Spleen (tissue), 7 donors: ENCODE measurements at regions not wholly inside any gene's neighbourhood (a gene's known extent, or its start where the extent isn't known, plus 50 kb on each side); places are given as distances from the start of the nearest gene placed in this dataset.

Experiments used
- CTCF ChIP-seq, 11 experiments: fragments of 200-600 bp in 7 of 11; fragments of 450-650 bp in 4 of 11; sonication (generic) in 4 of 11; IDR thresholded peaks in 8 of 11; conservative IDR thresholded peaks in 3 of 11; 1 replicate in 7 of 11; 2 replicates in 4 of 11; pipeline versions ENCODE4 v1.4.0 to v1.8.0; 2016 to 2021; ENCODE audit warnings: antibody characterized with exemption in 11 of 11, inconsistent platforms in 4 of 11, mild to moderate bottlenecking in 1 of 11
- POLR2AphosphoS5 ChIP-seq, 3 donors: sonication (generic); formaldehyde crosslinking; IDR thresholded peaks; one replicate each; pipeline ENCODE4 v1.5.1; 2017; ENCODE audit warnings: antibody characterized with exemption in 3 of 3
- donor health status: DM: no; HTN: no; CAD: no; lungs with moderate emphysema.
- donor health status: DM: no; HTN: no; CAD: no.
- donor health status: DM: no; HTN: no; CAD: no.

DNA sequence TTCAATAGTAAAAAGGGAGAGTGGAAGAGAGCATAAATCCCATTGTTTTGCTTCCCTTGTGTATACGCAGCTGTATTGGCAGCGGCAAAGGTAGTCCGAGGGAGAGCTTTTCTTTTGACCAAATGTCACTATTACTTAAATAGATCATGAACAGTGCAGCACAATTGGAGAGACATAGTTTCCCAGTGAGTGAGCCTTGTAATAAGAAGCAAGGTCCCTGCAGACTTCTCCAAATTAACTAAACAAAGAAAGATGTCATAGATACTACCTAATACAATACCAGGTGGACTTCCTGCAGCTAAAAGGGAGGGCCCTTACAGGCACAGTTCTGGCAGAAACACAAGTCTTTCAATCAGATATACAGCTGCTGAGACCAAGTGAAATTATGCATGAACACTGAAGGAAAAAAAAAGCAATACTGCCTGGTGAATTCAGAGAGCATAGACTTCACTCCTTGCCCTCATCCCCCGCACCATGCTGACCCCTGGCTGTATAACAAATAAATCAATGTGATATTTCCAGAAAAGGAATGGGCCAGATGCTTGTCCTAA lies 404.7 kb upstream of the CDH2 start:
- TF ChIP-seq CTCF (IDR thresholded peaks at IDR 0.05 in 8 of 11, conservative IDR thresholded peaks at IDR 0.05 in 3 of 11) (no peak), POLR2AphosphoS5 (IDR thresholded peaks at IDR 0.05) (no peak)
